Esophagus muscularis mucosa (tissue), 4 donors: ENCODE measurements at regions not wholly inside any gene's neighbourhood (a gene's known extent, or its start where the extent isn't known, plus 50 kb on each side); places are given as distances from the start of the nearest gene placed in this dataset.

ENCODE experiments used
- DNase-seq: peaks from one replicate; pipeline ENCODE4 v3.0.0-alpha.2; 2017; ENCODE audit errors: extremely low spot score
- H3K27ac ChIP-seq, 4 donors: fragments of 200-600 bp; sonication (generic); replicated peaks in 1 of 4; 1 replicate in 3 of 4; 2 replicates in 1 of 4; pipeline ENCODE4 v1.5.1; 2016 to 2019; ENCODE audit warnings: mild to moderate bottlenecking in 1 of 4
- H3K27me3 ChIP-seq, 4 donors: fragments of 200-600 bp; sonication (generic); one replicate each; pipeline versions ENCODE4 v1.5.1 to v1.6.0; 2016 to 2019
- H3K36me3 ChIP-seq, 4 donors: fragments of 200-600 bp; sonication (generic); one replicate each; pipeline ENCODE4 v1.5.1; 2016 to 2019
- H3K4me1 ChIP-seq, 4 donors: fragments of 200-600 bp; sonication (generic); one replicate each; pipeline ENCODE4 v1.5.1; 2016 to 2019
- H3K4me3 ChIP-seq, 4 donors: fragments of 200-600 bp; sonication (generic); 1 replicate in 2 of 4; 2 replicates in 2 of 4; pipeline ENCODE4 v1.5.1; 2016 to 2019; ENCODE audit warnings: mild to moderate bottlenecking in 4 of 4, moderate library complexity in 1 of 4
- H3K9me3 ChIP-seq, 4 donors: fragments of 200-600 bp; sonication (generic); 1 replicate in 3 of 4; 2 replicates in 1 of 4; pipeline ENCODE4 v1.5.1; 2016 to 2019
- CTCF ChIP-seq, 3 experiments: fragments of 200-600 bp in 2 of 3; fragments of 450-650 bp in 1 of 3; sonication (generic) in 2 of 3; IDR thresholded peaks; one replicate each; pipeline ENCODE4 v1.5.1; 2017 to 2019; ENCODE audit warnings: antibody characterized with exemption in 3 of 3, mild to moderate bottlenecking in 2 of 3, moderate library complexity in 1 of 3
- EP300 ChIP-seq: sonication (generic); formaldehyde crosslinking; IDR thresholded peaks from one replicate; pipeline ENCODE4 v1.6.1; 2017; ENCODE audit warnings: antibody characterized with exemption
- POLR2A ChIP-seq: fragments of 450-650 bp; IDR thresholded peaks from one replicate; pipeline ENCODE4 v1.6.1; 2017; ENCODE audit warnings: antibody characterized with exemption, moderate library complexity, mild to moderate bottlenecking, low read depth
- POLR2AphosphoS5 ChIP-seq, 2 donors: sonication (generic); formaldehyde crosslinking; IDR thresholded peaks; one replicate each; pipeline ENCODE4 v1.6.1; 2017; ENCODE audit warnings: antibody characterized with exemption in 2 of 2
- WGBS: methylation state at CpG from one replicate; pipeline ENCODE4 v1.1.5; 2018; 5-methylcytosine and 5-hydroxymethylcytosine counted together
- intact Hi-C: fragments of 100-400 bp; cut with DNase I; formaldehyde crosslinking; loops from one replicate; pipeline ENCODE4 v1.15.1; 2023

- no peak for TF ChIP-seq POLR2AphosphoS5 (IDR thresholded peaks at IDR 0.05)
- no peak for TF ChIP-seq EP300
- TF ChIP-seq CTCF (IDR thresholded peaks at IDR 0.05) = no peak
- no peak for TF ChIP-seq POLR2A
- H3K27me3 ChIP-seq = no peaks in the 10 kb centered on the region
- no peak overlapping the region for H3K4me3 ChIP-seq
- WGBS = 83% methylated on average over 4 of the region's 4 CpGs
- no peaks in the 10 kb centered on the region for H3K4me1 ChIP-seq
- intact Hi-C loops = no loop called here
- no peaks in the 10 kb centered on the region for H3K9me3 ChIP-seq
- no peak for DNase-seq
- no peak overlapping the region for H3K27ac ChIP-seq
- H3K36me3 ChIP-seq = no peaks in the 10 kb centered on the region
These were observed 201.6 kb upstream of the PAPPA start for GRCh38 chr9:115951977-115952376.

GRCh38 chr9:115952430-115953292, 200.9 kb upstream of the PAPPA start:
- WGBS = 57% methylated on average over 4 of the region's 4 CpGs
- Histone ChIP-seq H3K4me3 (no peak overlapping the region), H3K9me3 (no peaks in the 10 kb centered on the region), H3K27ac (no peak overlapping the region), H3K4me1 (no peaks in the 10 kb centered on the region), H3K27me3 (no peaks in the 10 kb centered on the region), H3K36me3 (no peaks in the 10 kb centered on the region)
- TF ChIP-seq POLR2A = no peak
- TF ChIP-seq EP300 = no peak
- no peak for TF ChIP-seq CTCF (IDR thresholded peaks at IDR 0.05)
- TF ChIP-seq POLR2AphosphoS5 (IDR thresholded peaks at IDR 0.05) = no peak
- intact Hi-C loops = no loop called here
- no peak for DNase-seq

GRCh38 chr9:115956371-115956770, 197.2 kb upstream of the PAPPA start:
- DNase-seq = no peak
- H3K9me3 ChIP-seq = no peaks in the 10 kb centered on the region
- intact Hi-C loops = no loop called here
- no peaks in the 10 kb centered on the region for H3K4me1 ChIP-seq
- WGBS = 65% methylated on average over 3 of the region's 3 CpGs
- no peak for TF ChIP-seq POLR2A
- TF ChIP-seq CTCF (IDR thresholded peaks at IDR 0.05) = no peak
- TF ChIP-seq EP300 = no peak
- no peak for TF ChIP-seq POLR2AphosphoS5 (IDR thresholded peaks at IDR 0.05)
- H3K27me3 ChIP-seq = no peaks in the 10 kb centered on the region
- H3K27ac ChIP-seq = no peak overlapping the region
- H3K36me3 ChIP-seq = no peaks in the 10 kb centered on the region
- H3K4me3 ChIP-seq = no peak overlapping the region

- TF ChIP-seq POLR2AphosphoS5 (IDR thresholded peaks at IDR 0.05) (no peak), CTCF (IDR thresholded peaks at IDR 0.05) (no peak), EP300 (no peak), POLR2A (no peak)
- no peaks in the 10 kb centered on the region for H3K27me3 ChIP-seq
- 57% methylated on average over 2 of the region's 2 CpGs for WGBS
- intact Hi-C loops = no loop called here
- H3K4me3 ChIP-seq = no peak overlapping the region
- no peak overlapping the region for H3K27ac ChIP-seq
- H3K4me1 ChIP-seq = no peaks in the 10 kb centered on the region
- H3K9me3 ChIP-seq = no peaks in the 10 kb centered on the region
- no peaks in the 10 kb centered on the region for H3K36me3 ChIP-seq
- DNase-seq = no peak
These were observed 196.0 kb upstream of the PAPPA start for GRCh38 chr9:115957585-115957984.
